ENCODE measurements at regions not wholly inside any gene's neighbourhood (a gene's known extent, or its start where the extent isn't known, plus 50 kb on each side); places are given as distances from the start of the nearest gene placed in this dataset.

DNA sequence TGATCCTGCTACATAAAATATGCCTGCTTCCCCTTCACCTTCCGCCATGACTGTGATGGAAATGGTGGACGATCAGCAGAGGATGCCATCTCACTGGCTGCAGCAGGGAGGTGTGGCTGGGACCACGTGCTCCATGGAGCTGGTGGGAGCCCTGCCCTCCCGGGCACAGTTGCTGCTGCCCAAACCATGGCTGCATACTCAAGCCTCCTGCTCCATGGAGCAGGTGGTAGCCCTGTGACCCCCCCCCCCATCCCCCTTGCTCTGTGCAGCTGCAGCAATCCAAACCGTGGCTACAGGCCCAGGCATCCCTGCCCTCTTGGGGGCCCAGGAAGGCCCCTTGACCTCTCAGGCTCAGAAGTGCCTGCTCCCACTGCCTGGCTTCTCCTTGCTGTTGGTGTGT lies 597.5 kb upstream of the LMO3 start:
- Mint-ChIP-seq H3K4me3 (no peak overlapping the region), H3K27ac (no peak overlapping the region; a peak in 1 of 7 replicates), H3K9me3 (peaks cover 3 to 10% of the 10 kb centered on the region in 2 experiments; a peak in 2 of 5 replicates), H3K27me3 (ENCODE audit: low read depth) (no peaks in the 10 kb centered on the region), H3K4me1 (peaks cover 2 to 8% of the 10 kb centered on the region in 2 experiments; a peak in 2 of 4 replicates), H3K36me3 (ENCODE audit: insufficient read depth in 1 of 3, low read depth in 3 of 3) (peaks cover 0 to 6% (median 0%) of the 10 kb centered on the region in 3 experiments; a peak in 2 of 7 replicates)
- Histone ChIP-seq H4K5ac (ENCODE audit: insufficient read length, low read depth, low read length) (no peak overlapping the region), H3K23ac (ENCODE audit: insufficient read length, low read depth, low read length) (no peak overlapping the region), H3K79me1 (ENCODE audit: insufficient read depth, low read depth, low read length, poor library complexity, severe bottlenecking) (no peaks in the 10 kb centered on the region), H3K14ac (ENCODE audit: insufficient read depth, low read length) (no peak overlapping the region), H2BK5ac (ENCODE audit: insufficient read length, low read length) (no peak overlapping the region), H3K9ac (ENCODE audit: extremely low read depth, insufficient read length, low read length) (no peak overlapping the region), H3K27me3 (ENCODE audit: insufficient read depth, low read length) (no peaks in the 10 kb centered on the region), H3K18ac (ENCODE audit: insufficient read length, low read depth, low read length) (no peak overlapping the region), H3K4me2 (ENCODE audit: insufficient read depth, insufficient read length, low read length) (no peak overlapping the region), H2BK15ac (ENCODE audit: low read depth, low read length) (no peak overlapping the region), H3K27ac (ENCODE audit: insufficient read length, low read depth, low read length) (no peak overlapping the region), H3K4ac (ENCODE audit: low read depth, low read length) (no peak overlapping the region), H2AFZ (ENCODE audit: low read length) (no peak overlapping the region), H4K8ac (replicated peaks; ENCODE audit: insufficient read length, low read depth, low read length) (no peak overlapping the region), H3K23me2 (ENCODE audit: insufficient read length, low read depth, low read length, poor library complexity, severe bottlenecking) (no peaks in the 10 kb centered on the region), H4K91ac (ENCODE audit: insufficient read length, low read depth, low read length) (no peak overlapping the region), H4K20me1 (ENCODE audit: control insufficient read depth, insufficient read depth, insufficient read length) (no peaks in the 10 kb centered on the region), H2AK5ac (ENCODE audit: insufficient read length, low read length) (no peak overlapping the region), H3K4me1 (ENCODE audit: insufficient read depth, low read length) (no peaks in the 10 kb centered on the region), H2BK20ac (ENCODE audit: low read depth, low read length, poor library complexity, severe bottlenecking) (no peak overlapping the region), H2BK120ac (ENCODE audit: low read depth, low read length, poor library complexity, severe bottlenecking) (no peak overlapping the region), H3K56ac (ENCODE audit: insufficient read length, low read depth, low read length) (no peak overlapping the region), H3T11ph (ENCODE audit: low read length) (no peak overlapping the region), H3K9me3 (ENCODE audit: control insufficient read depth, low read depth, low read length) (no peaks in the 10 kb centered on the region), H3K79me2 (ENCODE audit: insufficient read depth, low read length) (no peaks in the 10 kb centered on the region), H2BK12ac (ENCODE audit: insufficient read length, low read depth, low read length) (no peak overlapping the region)
- no peak for DNase-seq
- no CpG with 5 or more reads among the region's 5 CpGs for WGBS (ENCODE audit: extremely low coverage, insufficient read length, low lambda C conversion rate)
- TF ChIP-seq, protein P1, sequence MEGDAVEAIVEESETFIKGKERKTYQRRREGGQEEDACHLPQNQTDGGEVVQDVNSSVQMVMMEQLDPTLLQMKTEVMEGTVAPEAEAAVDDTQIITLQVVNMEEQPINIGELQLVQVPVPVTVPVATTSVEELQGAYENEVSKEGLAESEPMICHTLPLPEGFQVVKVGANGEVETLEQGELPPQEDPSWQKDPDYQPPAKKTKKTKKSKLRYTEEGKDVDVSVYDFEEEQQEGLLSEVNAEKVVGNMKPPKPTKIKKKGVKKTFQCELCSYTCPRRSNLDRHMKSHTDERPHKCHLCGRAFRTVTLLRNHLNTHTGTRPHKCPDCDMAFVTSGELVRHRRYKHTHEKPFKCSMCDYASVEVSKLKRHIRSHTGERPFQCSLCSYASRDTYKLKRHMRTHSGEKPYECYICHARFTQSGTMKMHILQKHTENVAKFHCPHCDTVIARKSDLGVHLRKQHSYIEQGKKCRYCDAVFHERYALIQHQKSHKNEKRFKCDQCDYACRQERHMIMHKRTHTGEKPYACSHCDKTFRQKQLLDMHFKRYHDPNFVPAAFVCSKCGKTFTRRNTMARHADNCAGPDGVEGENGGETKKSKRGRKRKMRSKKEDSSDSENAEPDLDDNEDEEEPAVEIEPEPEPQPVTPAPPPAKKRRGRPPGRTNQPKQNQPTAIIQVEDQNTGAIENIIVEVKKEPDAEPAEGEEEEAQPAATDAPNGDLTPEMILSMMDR (conservative IDR thresholded peaks at IDR 0.05) = no peak
